NCI-H2081 treated with DMSO at 0.1 percent for 48 hours (cell line): ENCODE measurements at regions not wholly inside any gene's neighbourhood (a gene's known extent, or its start where the extent isn't known, plus 50 kb on each side); places are given as distances from the start of the nearest gene placed in this dataset.
"Not testable (repeated sequence)": the region's sequence is repeated elsewhere in the genome, so short reads cannot be mapped to it uniquely, and the experiment has no call there.

Source experiments
- DNase-seq: peaks from one replicate; lab custom pipeline; 2025; lab: John Stamatoyannopoulos, UW

- DNase-seq, result no peak
Measured at GRCh38 chr3:74273555-74274402, 340.7 kb downstream of the CNTN3 start.

GRCh38 chr3:74273091-74273490, 341.4 kb downstream of the CNTN3 start:
- DNase-seq, result no peak

- DNase-seq, result no peak
Measured at GRCh38 chr3:74271541-74271940, 342.9 kb downstream of the CNTN3 start.

- DNase-seq, result no peak
Measured at GRCh38 chr3:74269689-74270088, 344.8 kb downstream of the CNTN3 start.

- DNase-seq, result no peak
Measured at GRCh38 chr3:74268753-74269152, 345.7 kb downstream of the CNTN3 start.

- DNase-seq, result no peak
Measured at GRCh38 chr3:74267588-74268184, 346.8 kb downstream of the CNTN3 start.

GRCh38 chr3:74267131-74267530, 347.3 kb downstream of the CNTN3 start:
- DNase-seq, result no peak

GRCh38 chr3:74265069-74265468, 349.4 kb downstream of the CNTN3 start:
- DNase-seq, result no peak

- no peak for DNase-seq
Measured at GRCh38 chr3:74263031-74263430, 351.4 kb downstream of the CNTN3 start.

- no peak for DNase-seq
Measured at GRCh38 chr3:74233091-74233490, 381.4 kb downstream of the CNTN3 start.

- DNase-seq, result no peak
Measured at GRCh38 chr3:74217467-74217866, 397.0 kb downstream of the CNTN3 start.

GRCh38 chr3:74214286-74214685, 400.2 kb downstream of the CNTN3 start:
- no peak for DNase-seq

GRCh38 chr3:74210739-74211138, 403.7 kb downstream of the CNTN3 start:
- no peak for DNase-seq

GRCh38 chr3:74200952-74201351, 413.5 kb downstream of the CNTN3 start:
- DNase-seq, result no peak

GRCh38 chr3:74178664-74179063, 435.8 kb downstream of the CNTN3 start:
- not testable (repeated sequence) for DNase-seq

GRCh38 chr3:74173090-74173489, 441.4 kb downstream of the CNTN3 start:
- DNase-seq, result no peak

- no peak for DNase-seq
Measured at GRCh38 chr3:74167926-74168325, 446.5 kb downstream of the CNTN3 start.

GRCh38 chr3:74165211-74165610, 449.2 kb downstream of the CNTN3 start:
- DNase-seq, result no peak

- DNase-seq, result no peak
Measured at GRCh38 chr3:74149466-74149865, 465.0 kb downstream of the CNTN3 start.

GRCh38 chr3:74145277-74145676, 469.2 kb downstream of the CNTN3 start:
- no peak for DNase-seq

- DNase-seq, result no peak
Measured at GRCh38 chr3:74139648-74140047, 474.8 kb downstream of the CNTN3 start.

GRCh38 chr3:74137790-74138189, 476.7 kb downstream of the CNTN3 start:
- DNase-seq, result no peak

GRCh38 chr3:74135808-74136207, 478.7 kb downstream of the CNTN3 start:
- DNase-seq, result no peak

- DNase-seq, result no peak
Measured at GRCh38 chr3:74134831-74135230, 479.6 kb downstream of the CNTN3 start.
